SK-N-MC (cell line): ENCODE measurements at regions not wholly inside any gene's neighbourhood (a gene's known extent, or its start where the extent isn't known, plus 50 kb on each side); places are given as distances from the start of the nearest gene placed in this dataset.

Source experiments
- DNase-seq: peaks from one replicate; pipeline ENCODE4 v3.0.0-alpha.2; 2011; ENCODE audit warnings: low read depth, low spot score
- H3K27ac ChIP-seq: fragments of 200-600 bp; sonication (generic); 2 replicates; pipeline ENCODE4 v1.5.1; 2016; ENCODE audit warnings: mixed run types
- H3K36me3 ChIP-seq: fragments of 200-600 bp; sonication (generic); 2 replicates; pipeline ENCODE4 v1.6.1; 2017; ENCODE audit warnings: antibody characterized with exemption, low read length, mixed read lengths; ENCODE audit not compliant: insufficient read depth
- H3K4me3 ChIP-seq: fragments of 200-600 bp; sonication (generic); 2 replicates; pipeline ENCODE4 v1.5.1; 2016
- H3K9ac ChIP-seq: fragments of 200-600 bp; sonication (generic); 2 replicates; pipeline ENCODE4 v1.8.0; 2017; ENCODE audit warnings: mixed run types, mixed read lengths; ENCODE audit not compliant: insufficient read length
- H3K9me3 ChIP-seq: fragments of 200-600 bp; sonication (generic); 2 replicates; pipeline ENCODE4 v1.6.1; 2017; ENCODE audit warnings: low read depth, mild to moderate bottlenecking, antibody characterized with exemption, low read length, moderate library complexity, mixed read lengths
- EZH2 ChIP-seq: fragments of 200-600 bp; sonication (generic); IDR thresholded peaks from one replicate; pipeline ENCODE4 v1.6.1; 2017; ENCODE audit warnings: antibody characterized with exemption
- FOXP2 ChIP-seq: optimal IDR thresholded peaks from 2 replicates; pipeline ENCODE3; 2011; ENCODE audit warnings: mild to moderate bottlenecking, moderate library complexity; ENCODE audit not compliant: insufficient read depth; ENCODE audit errors: extremely low read length, control extremely low read depth
- POLR2AphosphoS5 ChIP-seq: IDR thresholded peaks from 2 replicates; pipeline ENCODE4 v1.6.1; 2012; ENCODE audit warnings: mild to moderate bottlenecking, low read depth, low read length, borderline replicate concordance

DNA sequence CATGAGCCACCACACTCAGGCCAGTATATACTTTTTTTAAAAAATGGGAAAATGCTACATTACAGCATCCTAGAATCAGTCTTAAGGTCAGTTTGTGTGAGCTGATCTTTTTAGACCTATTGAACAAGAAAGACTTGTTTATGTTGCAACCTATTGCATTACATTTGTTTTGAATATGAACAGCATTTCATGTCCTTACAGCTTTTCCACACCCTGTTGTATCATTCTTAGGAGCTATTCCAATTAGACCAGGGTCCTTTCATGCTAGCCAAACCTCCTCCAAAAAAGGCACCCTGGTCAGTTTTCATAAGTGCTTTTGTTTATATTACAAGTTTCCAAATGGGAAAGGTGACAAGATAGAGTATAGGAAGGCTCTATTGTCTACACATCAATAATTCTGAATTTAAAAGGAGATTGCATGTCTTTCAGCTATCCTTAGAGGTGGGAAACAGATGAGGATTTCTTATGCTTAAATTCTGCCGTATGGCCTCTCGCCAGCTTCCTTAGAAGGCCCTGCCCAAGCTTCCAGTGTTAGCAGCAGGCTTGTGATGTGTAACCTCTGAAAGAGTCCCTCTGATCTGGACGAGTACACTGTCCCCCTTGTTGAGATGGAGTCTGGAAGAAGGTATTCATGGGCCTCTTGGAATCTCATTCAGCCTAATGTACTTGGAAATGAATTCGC, 171.9 kb downstream of the OTUD1 start:
- TF ChIP-seq EZH2 (no peak), POLR2AphosphoS5 (no peak), FOXP2 (no peak)
- DNase-seq: no peak
- Histone ChIP-seq H3K36me3 (no peaks in the 10 kb centered on the region), H3K9ac (no peak overlapping the region), H3K27ac (no peak overlapping the region), H3K9me3 (no peaks in the 10 kb centered on the region), H3K4me3 (no peak overlapping the region)

GRCh38 chr10:23611308-23612029, 172.6 kb downstream of the OTUD1 start:
- Histone ChIP-seq H3K36me3 (no peaks in the 10 kb centered on the region), H3K4me3 (no peak overlapping the region), H3K27ac (no peak overlapping the region), H3K9ac (no peak overlapping the region), H3K9me3 (no peaks in the 10 kb centered on the region)
- DNase-seq: no peak
- TF ChIP-seq FOXP2 (no peak), EZH2 (no peak), POLR2AphosphoS5 (no peak)

DNA sequence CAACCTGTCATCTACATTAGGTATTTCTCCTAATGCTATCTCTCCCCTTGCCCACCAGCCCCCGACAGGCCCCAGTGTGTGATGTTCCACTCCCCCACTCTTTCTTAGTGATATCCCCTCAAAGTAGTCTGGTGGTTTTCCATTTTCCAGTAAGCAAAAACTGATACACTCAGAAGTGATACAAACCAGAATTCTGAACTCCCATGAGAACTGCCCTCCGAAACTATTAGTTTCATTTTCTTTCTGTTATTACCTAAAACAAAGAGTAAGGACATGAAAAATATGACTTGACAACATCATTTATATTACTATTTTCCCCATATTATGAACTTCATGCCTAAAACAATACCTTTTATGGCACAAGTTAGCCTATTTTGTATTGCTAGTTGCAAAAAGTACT, 175.0 kb downstream of the OTUD1 start:
- H3K9ac ChIP-seq: no peak overlapping the region
- H3K36me3 ChIP-seq: no peaks in the 10 kb centered on the region
- H3K27ac ChIP-seq: no peak overlapping the region
- TF ChIP-seq EZH2 (no peak), POLR2AphosphoS5 (no peak), FOXP2 (no peak)
- no peaks in the 10 kb centered on the region for H3K9me3 ChIP-seq
- H3K4me3 ChIP-seq: no peak overlapping the region
- DNase-seq: no peak

- TF ChIP-seq FOXP2: no peak
- no peak for TF ChIP-seq EZH2
- TF ChIP-seq POLR2AphosphoS5: no peak
- H3K9me3 ChIP-seq: no peaks in the 10 kb centered on the region
- no peak for DNase-seq
- no peak overlapping the region for H3K4me3 ChIP-seq
- no peaks in the 10 kb centered on the region for H3K36me3 ChIP-seq
- no peak overlapping the region for H3K27ac ChIP-seq
- H3K9ac ChIP-seq: no peak overlapping the region
These were observed 175.6 kb downstream of the OTUD1 start for GRCh38 chr10:23614483-23614882.

DNA sequence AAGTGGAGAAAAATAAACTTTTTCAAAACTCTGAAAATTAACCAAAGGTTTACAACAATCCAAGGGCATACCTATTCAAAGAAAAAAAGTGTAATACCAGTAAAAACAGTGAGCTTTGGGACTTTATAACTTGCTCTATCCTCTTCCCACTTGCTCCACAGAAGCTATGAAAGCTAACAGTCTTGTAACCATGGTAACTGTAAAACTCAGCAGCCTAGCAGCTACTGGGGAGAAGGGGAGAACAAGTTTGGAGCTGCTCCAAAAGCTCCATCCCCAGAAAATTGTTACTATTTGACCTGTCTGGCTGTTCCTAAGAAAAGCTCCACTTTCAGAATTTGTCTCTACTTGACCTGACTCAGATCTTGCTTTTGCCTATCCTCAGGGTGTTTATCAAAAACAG, 191.5 kb downstream of the OTUD1 start:
- TF ChIP-seq EZH2 (no peak), POLR2AphosphoS5 (no peak), FOXP2 (no peak)
- Histone ChIP-seq H3K9ac (no peak overlapping the region), H3K4me3 (no peak overlapping the region), H3K36me3 (no peaks in the 10 kb centered on the region), H3K27ac (no peak overlapping the region), H3K9me3 (no peaks in the 10 kb centered on the region)
- no peak for DNase-seq

GRCh38 chr10:23630885-23631284, 192.0 kb downstream of the OTUD1 start:
- Histone ChIP-seq H3K9ac (no peak overlapping the region), H3K36me3 (no peaks in the 10 kb centered on the region), H3K9me3 (no peaks in the 10 kb centered on the region), H3K27ac (0 out of 2 replicates have a peak overlapping the region, but pooled peaks have one; percentile 31), H3K4me3 (no peak overlapping the region)
- TF ChIP-seq EZH2 (no peak), FOXP2 (no peak), POLR2AphosphoS5 (no peak)
- DNase-seq: no peak

GRCh38 chr10:23643111-23643780, 204.4 kb downstream of the OTUD1 start:
- H3K36me3 ChIP-seq: no peaks in the 10 kb centered on the region
- no peak overlapping the region for H3K4me3 ChIP-seq
- peak overlapping the region; percentile 77 for H3K27ac ChIP-seq
- no peaks in the 10 kb centered on the region for H3K9me3 ChIP-seq
- TF ChIP-seq EZH2 (no peak), POLR2AphosphoS5 (no peak), FOXP2 (no peak)
- no peak overlapping the region for H3K9ac ChIP-seq
- DNase-seq: no peak

DNA sequence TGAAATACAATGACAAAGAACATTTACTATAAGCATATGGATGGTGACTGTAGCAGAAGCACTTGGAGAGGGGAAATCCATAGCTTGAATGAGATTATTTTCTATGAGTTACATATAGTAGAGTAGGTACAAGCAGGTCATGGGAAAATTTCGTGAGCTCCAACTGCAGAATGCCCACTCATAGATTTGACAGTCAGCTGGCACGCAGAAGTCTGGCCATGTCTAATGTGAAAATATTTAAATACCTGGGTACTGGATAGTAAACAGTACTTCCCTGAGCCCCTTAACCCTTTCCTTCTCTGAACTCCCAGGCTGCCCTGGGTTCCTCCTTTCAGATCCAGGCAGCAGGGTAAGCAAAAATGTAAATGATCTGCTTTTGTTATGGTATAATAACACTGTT, 209.7 kb downstream of the OTUD1 start:
- no peak for DNase-seq
- no peak overlapping the region for H3K27ac ChIP-seq
- no peak overlapping the region for H3K9ac ChIP-seq
- H3K36me3 ChIP-seq: no peaks in the 10 kb centered on the region
- no peak overlapping the region for H3K4me3 ChIP-seq
- H3K9me3 ChIP-seq: no peaks in the 10 kb centered on the region
- TF ChIP-seq EZH2 (no peak), FOXP2 (no peak), POLR2AphosphoS5 (no peak)

DNA sequence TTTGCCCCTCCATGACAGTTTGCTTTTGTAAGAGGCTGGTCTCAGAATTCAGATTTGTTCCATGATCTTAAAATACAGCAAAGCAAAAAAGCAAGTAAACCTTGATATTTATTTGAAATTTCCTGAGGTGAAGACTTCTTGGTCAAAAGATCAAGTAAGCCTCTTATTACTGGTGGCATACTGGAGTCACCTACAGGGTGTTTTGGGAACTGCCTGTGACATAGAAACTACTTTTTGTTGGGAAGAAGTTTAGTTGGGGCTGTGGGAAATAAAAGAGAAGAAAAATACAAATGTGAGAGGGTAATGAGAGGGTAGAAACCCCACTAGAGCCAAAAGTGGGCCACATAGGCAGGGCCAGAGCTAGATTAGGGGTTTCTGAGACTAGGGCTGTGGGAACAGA, 217.9 kb downstream of the OTUD1 start:
- no peaks in the 10 kb centered on the region for H3K9me3 ChIP-seq
- H3K36me3 ChIP-seq: no peaks in the 10 kb centered on the region
- H3K9ac ChIP-seq: no peak overlapping the region
- no peak for TF ChIP-seq POLR2AphosphoS5
- no peak for TF ChIP-seq FOXP2
- TF ChIP-seq EZH2: no peak
- DNase-seq: no peak
- no peak overlapping the region for H3K4me3 ChIP-seq
- H3K27ac ChIP-seq: no peak overlapping the region
